Natural killer cell treated with Interleukin-12 subunit alpha and Interleukin-12 subunit beta and Interleukin-15 and Interleukin-18, amount 100 ng/mL, for 72 hours (primary cell): ENCODE measurements at regions not wholly inside any gene's neighbourhood (a gene's known extent, or its start where the extent isn't known, plus 50 kb on each side); places are given as distances from the start of the nearest gene placed in this dataset.

Experiments
- ATAC-seq, 2 donors: fragments of 150-1000 bp; cut with Tn5 transposase in 1 of 2; sonication (Bioruptor Pico), chemical (Tn5 transposase) in 1 of 2; 2 replicates each; pipeline ENCODE4 v1.10.0; 2021
- DNase-seq: peaks from one replicate; pipeline ENCODE4 v3.0.0; 2022; ENCODE audit warnings: low spot score
- H3K27ac Mint-ChIP-seq, 2 donors: 1 replicate in 1 of 2; 2 replicates in 1 of 2; pipeline ENCODE4 v1.8.0; 2022; ENCODE audit warnings: mixed read lengths in 2 of 2, mild to moderate bottlenecking in 1 of 2, moderate library complexity in 1 of 2
- H3K27me3 Mint-ChIP-seq, 2 donors: 1 replicate in 1 of 2; 2 replicates in 1 of 2; pipeline ENCODE4 v1.8.0; 2022; ENCODE audit warnings: mixed read lengths in 2 of 2
- H3K36me3 Mint-ChIP-seq: one replicate; pipeline ENCODE4 v1.8.0; 2022; ENCODE audit warnings: mixed read lengths
- H3K4me1 Mint-ChIP-seq, 2 donors: 1 replicate in 1 of 2; 2 replicates in 1 of 2; pipeline ENCODE4 v1.8.0; 2022; ENCODE audit warnings: low read depth in 2 of 2, mixed read lengths in 2 of 2, mild to moderate bottlenecking in 1 of 2
- H3K4me3 Mint-ChIP-seq: one replicate; pipeline ENCODE4 v1.8.0; 2022; ENCODE audit warnings: mixed read lengths
- H3K9me3 Mint-ChIP-seq: 2 replicates; pipeline ENCODE4 v1.8.0; 2022; ENCODE audit warnings: mixed read lengths

DNA sequence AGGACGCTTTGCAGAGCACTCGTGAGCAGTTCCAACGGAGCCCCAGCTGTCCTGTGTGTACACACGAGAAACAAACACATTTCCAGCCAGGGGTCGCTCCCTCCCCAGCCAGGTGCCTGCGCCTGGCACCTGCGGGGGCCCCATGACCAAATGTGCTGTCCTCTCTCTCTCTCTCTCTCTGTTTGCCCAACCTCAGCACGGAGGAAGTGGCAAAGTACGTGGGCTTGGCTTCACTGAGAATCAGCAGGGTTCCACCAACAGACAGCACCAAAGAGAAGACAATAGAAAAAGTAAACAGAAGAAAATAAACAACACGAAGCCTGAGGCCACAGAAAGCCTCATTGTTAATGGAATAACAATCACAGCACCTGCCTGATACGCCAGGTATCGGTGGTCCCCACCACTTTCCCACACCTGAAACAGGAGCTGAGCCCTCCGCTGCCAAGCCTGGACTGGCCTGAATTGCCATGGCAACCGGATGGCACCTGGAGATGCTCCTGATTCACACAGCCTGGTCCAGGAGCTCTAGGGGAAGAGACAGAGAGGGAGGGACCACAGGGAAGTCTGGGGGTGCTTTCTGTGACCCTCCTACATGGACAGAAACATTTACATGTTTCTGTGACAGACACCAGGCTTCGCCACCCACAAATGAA lies 103.9 kb upstream of the CACNA1A start:
- ATAC-seq: no peak
- Mint-ChIP-seq H3K4me3 (no peak overlapping the region), H3K36me3 (no peaks in the 10 kb centered on the region), H3K27me3 (peaks cover 8 to 9% of the 10 kb centered on the region in 2 donors), H3K4me1 (no peaks in the 10 kb centered on the region), H3K9me3 (no peaks in the 10 kb centered on the region), H3K27ac (peak overlapping the region in 1 of 2 donors; percentile 5)
- DNase-seq: no peak

DNA sequence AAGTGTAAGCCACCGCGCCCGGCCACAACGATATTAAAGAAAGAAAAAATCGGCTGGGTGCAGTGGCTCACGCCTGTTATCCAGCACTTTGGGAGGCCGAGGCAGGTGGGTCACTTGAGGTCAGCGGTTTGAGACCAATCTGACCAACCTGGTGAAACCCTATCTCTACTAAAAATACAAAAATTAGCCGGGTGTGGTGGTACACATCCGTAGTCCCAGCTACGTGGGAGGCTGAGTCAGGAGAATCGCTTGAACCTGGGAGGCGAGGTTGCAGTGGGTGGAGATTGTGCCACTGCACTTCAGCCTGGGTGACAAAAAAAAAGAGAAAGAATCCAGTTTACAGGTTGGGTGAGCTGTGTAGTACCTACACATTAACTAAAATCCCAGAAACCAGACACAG lies 99.9 kb upstream of the CACNA1A start:
- DNase-seq (no peak), ATAC-seq (no peak)
- Mint-ChIP-seq H3K4me1 (no peaks in the 10 kb centered on the region), H3K4me3 (no peak overlapping the region), H3K27ac (no peak overlapping the region), H3K27me3 (peaks cover 12 to 26% of the 10 kb centered on the region in 2 donors), H3K36me3 (no peaks in the 10 kb centered on the region), H3K9me3 (no peaks in the 10 kb centered on the region)

DNA sequence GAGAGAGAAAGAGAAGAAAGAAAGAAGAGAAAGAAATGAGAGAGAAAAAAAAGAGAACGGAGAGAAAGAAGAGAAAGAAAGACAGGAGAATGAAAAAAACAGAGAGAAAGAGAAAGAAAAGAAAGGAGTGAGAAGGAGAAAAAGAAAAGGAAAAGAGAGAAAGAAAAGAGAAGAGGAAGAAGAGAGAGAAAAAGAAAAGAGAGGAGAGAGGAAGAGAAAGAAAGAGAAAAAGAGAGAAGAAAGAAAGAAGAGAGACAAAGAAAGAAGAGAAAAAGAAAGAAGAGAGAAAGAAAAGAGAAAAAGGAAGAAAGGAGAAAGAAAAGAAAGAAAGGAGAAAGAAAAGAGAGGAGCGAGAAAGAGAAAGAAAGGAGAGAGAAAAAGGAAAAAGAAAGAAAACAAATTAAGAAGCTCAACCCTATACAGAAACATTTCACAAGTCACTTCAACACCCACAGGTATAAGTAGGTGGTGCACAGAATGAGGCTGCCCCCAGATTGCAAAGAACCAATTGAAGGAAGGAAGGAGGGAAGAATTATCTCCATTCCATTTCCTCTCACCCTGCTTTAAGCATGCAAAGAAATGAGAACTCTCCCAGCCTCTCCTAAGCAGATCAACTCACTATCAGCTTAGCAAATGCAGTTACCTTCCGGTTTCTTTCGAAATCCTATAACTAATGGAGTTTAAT lies 98.8 kb upstream of the CACNA1A start:
- Mint-ChIP-seq H3K27me3 (peaks cover 12 to 26% of the 10 kb centered on the region in 2 donors), H3K9me3 (no peaks in the 10 kb centered on the region), H3K4me3 (no peak overlapping the region), H3K4me1 (no peaks in the 10 kb centered on the region), H3K27ac (no peak overlapping the region), H3K36me3 (no peaks in the 10 kb centered on the region)
- DNase-seq (no peak), ATAC-seq (no peak)

DNA sequence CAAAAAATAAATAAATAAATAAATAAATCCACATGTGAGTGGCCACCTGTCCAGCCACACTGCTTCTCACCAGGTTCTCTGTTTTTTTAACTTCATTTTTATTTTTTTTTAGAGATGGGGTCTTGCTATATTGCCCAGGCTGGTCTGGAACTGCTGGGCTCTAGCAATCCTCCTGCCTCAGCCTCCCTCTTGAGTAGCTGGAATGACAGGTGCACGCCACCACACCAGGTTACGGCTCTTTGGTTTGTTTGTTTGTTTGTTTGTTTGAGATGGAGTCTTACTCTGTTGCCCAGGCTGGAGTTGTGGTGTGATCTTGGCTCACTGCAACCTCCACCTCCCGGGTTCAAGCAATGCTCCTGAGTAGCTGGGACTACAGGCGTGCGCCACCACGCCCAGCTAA lies 94.5 kb upstream of the CACNA1A start:
- ATAC-seq: no peak

DNA sequence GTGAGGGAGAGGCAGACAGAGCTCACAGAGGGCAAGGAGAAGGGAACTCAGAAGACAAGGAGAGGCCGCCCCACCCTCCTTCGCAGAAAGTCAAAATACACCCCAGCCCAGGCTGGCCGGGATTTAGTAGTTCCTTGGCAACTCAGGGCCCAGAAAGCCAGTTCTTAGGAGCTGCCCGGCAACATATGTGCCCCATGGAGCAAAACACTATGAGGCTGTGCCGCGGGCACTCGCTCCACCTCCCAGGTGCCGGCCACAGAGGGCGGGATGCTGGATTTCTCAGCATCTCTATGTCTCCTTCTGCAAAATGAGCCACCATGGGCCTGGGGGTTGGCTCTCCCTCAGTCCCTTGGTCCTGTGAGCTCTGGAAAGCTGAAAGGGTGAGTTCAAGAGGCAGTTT lies 93.8 kb upstream of the CACNA1A start:
- H3K27ac Mint-ChIP-seq: no peak overlapping the region
- H3K4me3 Mint-ChIP-seq: no peak overlapping the region

More for the DNA sequence above, 94.5 kb upstream of the CACNA1A start:
- Mint-ChIP-seq H3K4me1 (peaks cover 0 to 5% of the 10 kb centered on the region in 2 donors), H3K4me3 (no peak overlapping the region), H3K27ac (no peak overlapping the region), H3K9me3 (no peaks in the 10 kb centered on the region), H3K27me3 (peaks cover 22 to 34% of the 10 kb centered on the region in 2 donors), H3K36me3 (no peaks in the 10 kb centered on the region)
- no peak for DNase-seq

DNA sequence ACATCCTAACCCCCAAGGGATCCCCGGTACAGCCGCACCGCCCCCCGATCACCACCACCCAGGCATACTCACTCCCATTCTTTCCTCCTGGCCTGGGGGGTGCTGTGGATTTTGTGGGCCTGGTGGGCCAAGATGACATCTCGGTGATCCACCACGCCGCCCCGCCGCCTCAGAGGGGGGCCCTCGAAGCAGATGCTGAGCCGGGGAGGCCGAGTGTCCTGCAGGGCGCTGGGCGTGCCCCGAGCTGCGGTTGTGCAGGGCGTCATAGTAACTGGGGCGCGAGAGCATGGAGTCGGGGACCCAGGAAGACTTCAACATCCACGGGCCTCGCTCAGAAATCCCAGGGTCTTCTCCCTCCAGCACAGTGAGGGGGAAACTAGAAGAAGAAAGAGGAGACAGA lies 93.4 kb upstream of the CACNA1A start:
- Mint-ChIP-seq H3K9me3 (no peaks in the 10 kb centered on the region), H3K4me3 (no peak overlapping the region), H3K36me3 (no peaks in the 10 kb centered on the region), H3K27me3 (peaks cover 22 to 29% of the 10 kb centered on the region in 2 donors), H3K4me1 (peaks cover 0 to 5% of the 10 kb centered on the region in 2 donors), H3K27ac (no peak overlapping the region)
- no peak for ATAC-seq
- no peak for DNase-seq

More for the DNA sequence above, 93.8 kb upstream of the CACNA1A start:
- H3K4me1 Mint-ChIP-seq: peaks cover 0 to 5% of the 10 kb centered on the region in 2 donors
- ATAC-seq: no peak
- peaks cover 22 to 34% of the 10 kb centered on the region in 2 donors for H3K27me3 Mint-ChIP-seq
- no peaks in the 10 kb centered on the region for H3K36me3 Mint-ChIP-seq
- DNase-seq: no peak
- no peaks in the 10 kb centered on the region for H3K9me3 Mint-ChIP-seq

DNA sequence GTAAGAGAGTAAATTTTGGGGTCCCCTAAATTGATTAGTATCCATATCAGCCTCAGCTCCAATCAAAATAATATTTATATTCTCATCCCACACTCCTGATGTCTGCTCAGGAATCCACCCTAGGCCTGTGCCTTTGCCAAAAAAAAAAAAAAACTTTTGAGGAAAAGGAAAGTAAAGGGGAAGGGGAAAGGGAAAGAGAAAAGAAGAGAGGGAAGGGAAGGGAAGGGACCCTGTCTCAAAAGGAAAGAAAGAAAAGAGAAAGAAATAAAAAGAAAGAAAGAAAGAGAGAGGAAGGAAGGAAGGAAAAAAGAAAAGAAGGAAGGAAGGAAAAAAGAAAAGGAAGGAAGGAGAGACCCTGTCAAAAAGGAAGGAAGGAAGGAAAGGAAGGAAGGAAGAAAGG lies 91.8 kb upstream of the CACNA1A start:
- no peaks in the 10 kb centered on the region for H3K9me3 Mint-ChIP-seq
- H3K36me3 Mint-ChIP-seq: no peaks in the 10 kb centered on the region
- H3K4me1 Mint-ChIP-seq: peaks cover 0 to 5% of the 10 kb centered on the region in 2 donors
- no peak overlapping the region for H3K4me3 Mint-ChIP-seq
- H3K27me3 Mint-ChIP-seq: peaks cover 16 to 21% of the 10 kb centered on the region in 2 donors
- ATAC-seq: no peak
- no peak overlapping the region for H3K27ac Mint-ChIP-seq
- no peak for DNase-seq

DNA sequence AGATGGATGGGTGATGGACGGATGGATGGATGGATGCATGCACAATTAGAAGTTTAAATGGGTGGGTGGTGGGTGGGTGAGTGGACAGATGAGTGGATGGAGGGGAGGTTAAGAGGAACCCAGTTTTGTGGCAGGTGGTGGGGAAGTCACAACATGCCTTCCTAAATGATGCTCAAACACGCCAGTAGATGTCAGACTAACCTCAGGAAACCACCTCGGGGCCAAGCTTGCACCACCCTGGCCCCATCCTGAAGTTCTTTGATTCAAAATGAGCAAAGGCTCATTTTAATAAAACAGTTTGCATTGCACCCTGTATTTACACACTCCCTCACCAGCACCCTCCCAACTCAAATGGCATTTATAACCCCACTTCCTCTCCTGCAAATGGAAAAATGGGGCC lies 91.4 kb upstream of the CACNA1A start:
- no peaks in the 10 kb centered on the region for H3K36me3 Mint-ChIP-seq
- ATAC-seq (peak; percentile 65 to 76), DNase-seq (no peak)
- H3K4me3 Mint-ChIP-seq: no peak overlapping the region
- H3K4me1 Mint-ChIP-seq: peaks cover 0 to 5% of the 10 kb centered on the region in 2 donors
- no peak overlapping the region for H3K27ac Mint-ChIP-seq
- peaks cover 12 to 18% of the 10 kb centered on the region in 2 donors for H3K27me3 Mint-ChIP-seq
- H3K9me3 Mint-ChIP-seq: no peaks in the 10 kb centered on the region

DNA sequence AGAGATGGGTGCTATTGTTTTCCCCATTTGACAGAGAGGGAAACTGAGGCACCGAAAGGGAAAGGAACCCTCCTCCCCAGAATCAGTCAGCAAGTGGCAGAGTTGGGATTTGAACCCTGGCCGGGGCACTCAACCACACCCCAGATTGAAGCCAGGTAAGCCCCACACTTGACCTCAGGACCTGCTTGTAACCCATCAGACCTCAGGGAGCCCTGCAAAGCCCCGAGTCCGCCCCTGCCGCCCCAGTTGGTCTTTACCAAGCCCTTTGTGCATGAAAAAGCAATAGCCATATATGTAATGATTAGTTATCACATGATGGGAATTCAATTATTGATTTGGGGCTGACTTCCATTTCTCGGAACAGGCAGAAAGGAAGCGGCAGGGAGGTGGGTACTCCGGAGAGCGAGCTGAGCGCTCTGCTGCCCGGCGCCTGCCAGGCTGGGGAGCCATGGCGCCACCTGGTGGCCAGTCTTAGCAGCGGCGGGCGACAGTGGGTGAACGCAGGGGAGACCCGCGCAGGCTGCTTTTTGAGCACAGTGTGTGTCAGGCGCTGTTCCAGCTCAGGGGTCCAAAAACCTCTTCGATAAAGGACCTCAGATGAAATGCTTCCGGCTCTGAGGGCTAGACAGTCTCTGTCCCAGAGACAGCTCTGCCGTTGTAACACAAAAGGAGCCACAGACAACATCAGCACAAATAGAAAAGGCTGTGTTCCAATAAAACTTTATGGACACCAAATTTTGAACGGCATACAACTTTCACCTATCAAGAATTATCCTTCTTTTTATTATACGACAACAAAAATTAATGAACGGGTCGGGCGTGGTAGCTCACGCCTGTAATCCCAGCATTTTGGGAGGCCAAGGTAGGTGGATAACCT lies 82.9 kb upstream of the CACNA1A start:
- Mint-ChIP-seq H3K36me3 (no peaks in the 10 kb centered on the region), H3K4me1 (no peaks in the 10 kb centered on the region), H3K27me3 (peaks cover 7 to 8% of the 10 kb centered on the region in 2 donors), H3K4me3 (no peak overlapping the region), H3K9me3 (no peaks in the 10 kb centered on the region), H3K27ac (no peak overlapping the region)
- peak; percentile 81 for DNase-seq
- peak; percentile 85 to 88 for ATAC-seq

DNA sequence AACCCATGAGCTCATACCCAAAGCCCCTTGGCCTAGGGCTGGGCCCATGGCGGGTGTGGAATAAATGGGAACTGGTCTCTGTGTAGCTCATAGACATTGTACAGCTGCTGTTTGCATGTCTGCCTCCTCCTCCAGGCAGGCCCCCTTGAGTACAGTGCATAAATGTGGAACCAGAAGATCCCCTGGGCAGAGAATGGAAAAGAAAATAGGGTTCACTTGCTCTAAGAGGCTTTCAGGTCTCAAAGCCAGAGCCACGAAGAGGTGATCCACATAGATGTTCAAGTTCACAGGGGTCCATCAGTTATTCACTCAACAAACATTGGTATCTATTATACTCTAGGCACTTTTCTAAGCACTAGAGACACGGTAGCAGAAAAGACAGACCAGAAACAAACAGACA lies 79.2 kb upstream of the CACNA1A start:
- H3K4me3 Mint-ChIP-seq: no peak overlapping the region

DNA sequence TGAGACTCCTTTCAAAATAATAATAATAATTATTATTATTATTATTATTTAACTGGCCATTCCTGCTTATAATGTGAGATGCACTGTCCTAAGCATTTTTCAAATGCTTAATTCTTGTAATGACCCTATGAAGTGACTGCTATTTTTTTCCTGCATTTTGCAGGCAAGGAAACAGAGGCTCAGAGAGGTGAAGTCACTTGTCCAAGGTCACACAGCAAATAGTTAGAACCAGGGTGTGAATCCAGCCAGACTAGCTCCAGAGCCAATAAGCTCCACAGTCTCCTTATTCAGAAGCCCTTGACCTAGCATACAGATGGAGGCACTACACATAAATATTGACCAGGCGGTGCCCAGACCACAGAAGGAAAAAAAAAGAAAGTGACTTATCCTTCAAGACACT lies 77.5 kb upstream of the CACNA1A start:
- DNase-seq (no peak), ATAC-seq (no peak)
- H3K27ac Mint-ChIP-seq: no peak overlapping the region
- H3K27me3 Mint-ChIP-seq: peaks cover 3 to 7% of the 10 kb centered on the region in 2 donors
- no peaks in the 10 kb centered on the region for H3K36me3 Mint-ChIP-seq
- H3K4me3 Mint-ChIP-seq: no peak overlapping the region
- no peaks in the 10 kb centered on the region for H3K9me3 Mint-ChIP-seq
- no peaks in the 10 kb centered on the region for H3K4me1 Mint-ChIP-seq

More for the DNA sequence above, 79.2 kb upstream of the CACNA1A start:
- H3K36me3 Mint-ChIP-seq: no peaks in the 10 kb centered on the region
- DNase-seq (no peak), ATAC-seq (no peak)
- no peaks in the 10 kb centered on the region for H3K4me1 Mint-ChIP-seq
- H3K27ac Mint-ChIP-seq: no peak overlapping the region
- H3K27me3 Mint-ChIP-seq: peaks cover 3 to 7% of the 10 kb centered on the region in 2 donors
- H3K9me3 Mint-ChIP-seq: no peaks in the 10 kb centered on the region

DNA sequence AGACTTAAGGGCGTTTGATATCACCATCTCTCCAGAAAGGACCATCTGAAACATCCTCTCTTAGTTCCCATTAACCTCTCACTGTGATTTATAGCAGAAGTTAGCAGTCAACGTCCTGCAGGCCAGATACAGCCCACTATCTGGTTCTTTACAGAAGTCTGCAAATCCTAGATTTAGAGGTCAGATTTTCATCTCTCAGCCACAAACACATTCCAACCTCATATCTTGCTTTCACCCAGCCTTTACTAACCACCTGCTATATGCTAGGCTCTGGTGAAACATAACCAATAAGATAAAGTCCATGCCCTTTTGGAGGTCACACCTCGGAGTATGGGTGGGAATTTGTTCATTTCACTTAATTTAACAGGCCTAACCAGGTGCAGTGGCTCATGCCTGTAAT lies 76.8 kb upstream of the CACNA1A start:
- no peak overlapping the region for H3K27ac Mint-ChIP-seq
- no peak for ATAC-seq
- H3K9me3 Mint-ChIP-seq: no peaks in the 10 kb centered on the region
- no peaks in the 10 kb centered on the region for H3K4me1 Mint-ChIP-seq
- H3K4me3 Mint-ChIP-seq: no peak overlapping the region
- no peaks in the 10 kb centered on the region for H3K36me3 Mint-ChIP-seq
- H3K27me3 Mint-ChIP-seq: peaks cover 7 to 11% of the 10 kb centered on the region in 2 donors
- DNase-seq: no peak

DNA sequence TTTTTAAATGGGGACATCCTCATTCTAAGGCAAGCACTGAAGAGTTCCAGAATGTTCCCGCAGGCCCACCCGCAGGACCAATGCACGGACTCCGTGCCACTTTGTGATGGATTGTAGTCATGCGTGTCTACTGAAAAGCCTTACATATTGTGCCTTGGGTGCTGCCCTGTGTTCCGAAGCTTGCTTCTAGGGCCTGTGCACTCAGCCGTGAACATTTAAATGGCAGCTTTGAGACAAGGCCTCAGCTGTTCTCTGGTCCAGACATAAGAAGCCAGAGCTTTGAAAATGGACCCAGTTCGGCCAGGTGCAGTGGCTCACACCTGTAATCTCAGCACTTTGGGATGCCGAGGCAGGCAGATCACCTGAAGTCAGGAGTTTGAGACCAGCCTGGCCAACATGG lies 75.3 kb upstream of the CACNA1A start:
- no peak overlapping the region for H3K4me3 Mint-ChIP-seq
- H3K27ac Mint-ChIP-seq: no peak overlapping the region
- H3K4me1 Mint-ChIP-seq: no peaks in the 10 kb centered on the region
- H3K36me3 Mint-ChIP-seq: no peaks in the 10 kb centered on the region
- no peak for ATAC-seq
- DNase-seq: no peak
- peaks cover 6 to 13% of the 10 kb centered on the region in 2 donors for H3K27me3 Mint-ChIP-seq
- H3K9me3 Mint-ChIP-seq: no peaks in the 10 kb centered on the region
